Smooth muscle cell (in vitro differentiated cells): ENCODE measurements at regions not wholly inside any gene's neighbourhood (a gene's known extent, or its start where the extent isn't known, plus 50 kb on each side); places are given as distances from the start of the nearest gene placed in this dataset.
"Not testable (repeated sequence)": the region's sequence is repeated elsewhere in the genome, so short reads cannot be mapped to it uniquely, and the experiment has no call there.

Source experiments
- DNase-seq: peaks from one replicate; lab custom pipeline; 2025; ENCODE audit not compliant: unreplicated experiment; lab: John Stamatoyannopoulos, UW
- H2AFZ ChIP-seq: fragments of 200-600 bp; sonication (generic); 2 replicates; pipeline ENCODE4 v1.6.0; 2016; ENCODE audit warnings: antibody characterized with exemption, low read depth, mild to moderate bottlenecking
- H3F3A ChIP-seq: fragments of 200-600 bp; sonication (generic); 2 replicates; pipeline ENCODE4 v1.6.0; 2017; ENCODE audit warnings: antibody characterized with exemption, low read depth
- H3K27ac ChIP-seq: fragments of 200-600 bp; sonication (generic); 2 replicates; pipeline ENCODE4 v1.5.1; 2016; ENCODE audit warnings: low read depth, mild to moderate bottlenecking
- H3K27me3 ChIP-seq: fragments of 200-600 bp; sonication (generic); 2 replicates; pipeline ENCODE4 v1.6.1; 2016; ENCODE audit warnings: low read depth, mild to moderate bottlenecking
- H3K36me3 ChIP-seq: fragments of 200-600 bp; sonication (generic); 2 replicates; pipeline ENCODE4 v1.5.1; 2016; ENCODE audit warnings: low read depth
- H3K4me1 ChIP-seq: fragments of 200-600 bp; sonication (generic); 2 replicates; pipeline ENCODE4 v1.5.1; 2016; ENCODE audit warnings: low read depth
- H3K4me2 ChIP-seq: fragments of 200-600 bp; sonication (generic); 2 replicates; pipeline ENCODE4 v1.6.0; 2016; ENCODE audit warnings: mild to moderate bottlenecking
- H3K4me3 ChIP-seq: fragments of 200-600 bp; sonication (generic); 2 replicates; pipeline ENCODE4 v1.5.1; 2016; ENCODE audit warnings: mild to moderate bottlenecking
- H3K79me2 ChIP-seq: fragments of 200-600 bp; sonication (generic); 2 replicates; pipeline ENCODE4 v1.6.0; 2016; ENCODE audit warnings: low read depth, mild to moderate bottlenecking
- H3K9ac ChIP-seq: fragments of 200-600 bp; sonication (generic); 2 replicates; pipeline ENCODE4 v1.6.0; 2016; ENCODE audit warnings: low read depth
- H3K9me3 ChIP-seq: fragments of 200-600 bp; sonication (generic); replicated peaks from 2 replicates; pipeline ENCODE4 v1.5.1; 2016; ENCODE audit warnings: low read depth
- H4K20me1 ChIP-seq: fragments of 200-600 bp; sonication (generic); 2 replicates; pipeline ENCODE4 v1.6.0; 2016; ENCODE audit warnings: low read depth
- WGBS: methylation state at CpG from one replicate; pipeline ENCODE4 v1.1.7; 2016; ENCODE audit warnings: low lambda C conversion rate; 5-methylcytosine and 5-hydroxymethylcytosine counted together
- TF ChIP-seq, protein P1 (sequence below): fragments of 200-600 bp; sonication (generic); IDR thresholded peaks from 2 replicates; pipeline ENCODE4 v1.5.1; 2017; ENCODE audit warnings: borderline replicate concordance, mild to moderate bottlenecking, antibody characterized with exemption; ENCODE audit not compliant: insufficient read depth, poor library complexity, severe bottlenecking

DNA sequence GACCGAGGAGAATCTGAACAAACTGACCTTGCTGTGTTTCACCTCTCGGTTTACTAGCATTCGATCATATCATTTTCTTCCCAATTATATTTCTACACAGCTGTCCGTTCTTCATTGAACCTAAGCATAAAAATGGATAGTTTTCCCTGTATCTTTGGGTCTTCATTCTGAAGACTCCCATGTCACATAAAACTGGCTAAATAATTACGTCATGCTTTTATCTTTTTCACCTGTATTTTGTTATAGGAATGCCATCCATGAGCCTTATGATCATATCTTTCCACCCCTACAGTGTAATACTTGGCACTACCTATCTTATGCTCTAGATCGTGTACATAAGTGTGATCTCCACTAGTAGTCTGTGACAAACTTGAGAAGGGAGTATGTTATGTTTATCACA, 456.1 kb downstream of the FGF13 start:
- TF ChIP-seq, protein P1, sequence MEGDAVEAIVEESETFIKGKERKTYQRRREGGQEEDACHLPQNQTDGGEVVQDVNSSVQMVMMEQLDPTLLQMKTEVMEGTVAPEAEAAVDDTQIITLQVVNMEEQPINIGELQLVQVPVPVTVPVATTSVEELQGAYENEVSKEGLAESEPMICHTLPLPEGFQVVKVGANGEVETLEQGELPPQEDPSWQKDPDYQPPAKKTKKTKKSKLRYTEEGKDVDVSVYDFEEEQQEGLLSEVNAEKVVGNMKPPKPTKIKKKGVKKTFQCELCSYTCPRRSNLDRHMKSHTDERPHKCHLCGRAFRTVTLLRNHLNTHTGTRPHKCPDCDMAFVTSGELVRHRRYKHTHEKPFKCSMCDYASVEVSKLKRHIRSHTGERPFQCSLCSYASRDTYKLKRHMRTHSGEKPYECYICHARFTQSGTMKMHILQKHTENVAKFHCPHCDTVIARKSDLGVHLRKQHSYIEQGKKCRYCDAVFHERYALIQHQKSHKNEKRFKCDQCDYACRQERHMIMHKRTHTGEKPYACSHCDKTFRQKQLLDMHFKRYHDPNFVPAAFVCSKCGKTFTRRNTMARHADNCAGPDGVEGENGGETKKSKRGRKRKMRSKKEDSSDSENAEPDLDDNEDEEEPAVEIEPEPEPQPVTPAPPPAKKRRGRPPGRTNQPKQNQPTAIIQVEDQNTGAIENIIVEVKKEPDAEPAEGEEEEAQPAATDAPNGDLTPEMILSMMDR, result no peak
- H3K4me2 ChIP-seq, result no peak overlapping the region
- H3K36me3 ChIP-seq, result no peaks in the 10 kb centered on the region
- H3K79me2 ChIP-seq, result no peaks in the 10 kb centered on the region
- no peak for DNase-seq
- H3K9ac ChIP-seq, result no peak overlapping the region
- H3K27ac ChIP-seq, result no peak overlapping the region
- 80% methylated on average over 6 of the region's 6 CpGs for WGBS
- H3K9me3 ChIP-seq, result no peaks in the 10 kb centered on the region
- no peaks in the 10 kb centered on the region for H3K4me1 ChIP-seq
- H2AFZ ChIP-seq, result no peak overlapping the region
- no peaks in the 10 kb centered on the region for H3F3A ChIP-seq
- no peaks in the 10 kb centered on the region for H4K20me1 ChIP-seq
- H3K4me3 ChIP-seq, result no peak overlapping the region
- H3K27me3 ChIP-seq, result no peaks in the 10 kb centered on the region

DNA sequence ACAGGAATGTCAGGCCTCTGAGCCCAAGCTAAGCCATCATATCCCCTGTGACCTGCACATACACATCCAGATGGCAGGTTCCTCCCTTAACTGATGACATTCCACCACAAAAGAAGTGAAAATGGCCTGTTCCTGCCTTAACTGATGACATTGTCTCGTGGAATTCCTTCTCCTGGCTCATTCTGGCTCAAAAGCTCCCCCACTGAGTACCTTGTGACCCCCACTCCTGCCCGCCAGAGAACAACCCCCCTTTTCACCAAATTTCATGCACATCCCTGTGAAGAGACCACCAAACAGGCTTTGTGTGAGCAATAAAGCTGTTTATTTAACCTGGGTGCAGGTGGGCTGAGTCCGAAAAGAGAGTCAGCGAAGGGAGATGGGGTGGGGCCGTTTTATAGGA, 447.4 kb downstream of the FGF13 start:
- H3K79me2 ChIP-seq, H4K20me1 ChIP-seq, H3K27me3 ChIP-seq, H3K4me2 ChIP-seq, H3K4me3 ChIP-seq, H3F3A ChIP-seq, H3K9ac ChIP-seq, H3K4me1 ChIP-seq, H3K36me3 ChIP-seq, DNase-seq, H3K27ac ChIP-seq, H2AFZ ChIP-seq, H3K9me3 ChIP-seq: not testable (repeated sequence)
- 69% methylated on average over 5 of the region's 5 CpGs for whole genome bisulfite sequencing

DNA sequence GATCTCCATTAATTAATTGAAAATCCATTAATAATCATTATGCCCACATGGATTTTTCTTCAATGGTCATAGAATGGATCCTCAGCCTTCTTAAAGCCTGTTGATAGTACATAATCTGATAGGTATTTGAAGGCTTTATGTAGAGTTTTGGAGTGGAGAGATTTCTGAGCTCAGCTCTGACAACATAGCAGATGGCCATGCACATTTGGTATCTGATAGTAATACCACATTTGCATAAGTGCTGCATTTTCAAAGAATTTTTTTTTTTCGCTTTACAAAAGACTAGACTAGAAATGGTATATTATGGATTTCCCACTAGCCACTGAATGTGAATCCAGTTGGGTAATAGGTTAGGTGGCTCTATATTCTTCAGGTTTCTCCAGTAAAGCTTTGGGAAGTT, 440.6 kb downstream of the FGF13 start:
- no peaks in the 10 kb centered on the region for H3K27me3 ChIP-seq
- no peaks in the 10 kb centered on the region for H3F3A ChIP-seq
- peaks cover 3% of the 10 kb centered on the region for H3K9me3 ChIP-seq
- TF ChIP-seq, protein P1, result no peak
- no peaks in the 10 kb centered on the region for H4K20me1 ChIP-seq
- no peaks in the 10 kb centered on the region for H3K4me1 ChIP-seq
- no peak overlapping the region for H3K4me3 ChIP-seq
- no peak overlapping the region for H2AFZ ChIP-seq
- H3K36me3 ChIP-seq, result no peaks in the 10 kb centered on the region
- H3K79me2 ChIP-seq, result no peaks in the 10 kb centered on the region
- no peak for DNase-seq
- 86% methylated on average over 1 of the region's 1 CpG for WGBS
- no peak overlapping the region for H3K27ac ChIP-seq
- no peak overlapping the region for H3K9ac ChIP-seq
- no peak overlapping the region for H3K4me2 ChIP-seq

DNA sequence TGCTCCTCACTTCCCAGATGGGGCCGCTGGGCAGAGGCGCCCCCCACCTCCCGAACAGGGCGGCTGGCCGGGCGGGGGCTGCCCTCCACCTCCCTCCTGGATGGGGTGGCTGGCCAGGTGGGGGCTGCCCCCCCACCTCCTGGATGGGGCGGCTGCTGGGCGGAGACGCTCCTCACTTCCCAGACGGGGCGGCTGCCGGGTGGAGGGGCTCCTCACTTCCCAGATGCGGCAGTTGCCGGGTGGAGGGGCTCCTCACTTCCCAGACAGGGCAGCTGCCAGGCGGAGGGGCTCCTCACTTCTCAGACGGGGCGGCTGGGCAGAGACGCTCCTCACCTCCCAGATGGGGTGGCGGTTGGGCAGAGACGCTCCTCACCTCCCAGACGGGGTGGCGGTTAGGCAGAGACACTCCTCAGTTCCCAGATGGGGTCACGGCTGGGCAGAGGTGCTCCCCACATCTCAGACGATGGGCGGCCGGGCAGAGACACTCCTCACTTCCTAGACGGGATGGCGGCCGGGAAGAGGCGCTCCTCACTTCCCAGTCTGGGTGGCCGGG, 428.8 kb downstream of the FGF13 start:
- H4K20me1 ChIP-seq, H2AFZ ChIP-seq, H3K79me2 ChIP-seq, H3K36me3 ChIP-seq, H3K9ac ChIP-seq, H3K4me2 ChIP-seq, H3K4me1 ChIP-seq, DNase-seq, H3K9me3 ChIP-seq, H3K4me3 ChIP-seq, H3K27ac ChIP-seq, H3F3A ChIP-seq, H3K27me3 ChIP-seq: not testable (repeated sequence)
- 91% methylated on average over 6 of the region's 31 CpGs for WGBS
